Natural killer cell (primary cell): ENCODE measurements at regions not wholly inside any gene's neighbourhood (a gene's known extent, or its start where the extent isn't known, plus 50 kb on each side); places are given as distances from the start of the nearest gene placed in this dataset.

Experiments used
- ATAC-seq, 3 donors: fragments of 150-1000 bp in 2 of 3; fragments of 200-7000 bp in 1 of 3; cut with Tn5 transposase; 1 replicate in 1 of 3; 2 replicates in 2 of 3; pipeline ENCODE4 v1.10.0; 2021; ENCODE audit warnings: mild to moderate bottlenecking in 2 of 3, moderate library complexity in 2 of 3
- DNase-seq, 2 donors: peaks; one replicate each; pipeline versions ENCODE4 v3.0.0 to v3.0.0-alpha.2; 2013 to 2021; ENCODE audit warnings: mixed read lengths in 1 of 2
- H3K27ac ChIP-seq: one replicate; pipeline ENCODE4 v1.5.1; 2013; ENCODE audit warnings: mild to moderate bottlenecking, low read length
- H3K27me3 ChIP-seq: one replicate; pipeline ENCODE4 v1.6.1; 2013; ENCODE audit warnings: low read length; ENCODE audit not compliant: control insufficient read depth, insufficient read depth
- H3K36me3 ChIP-seq: one replicate; pipeline ENCODE4 v1.6.1; 2013; ENCODE audit warnings: low read length; ENCODE audit not compliant: control insufficient read depth, insufficient read depth
- H3K4me1 ChIP-seq: one replicate; pipeline ENCODE4 v1.6.1; 2013; ENCODE audit warnings: low read length; ENCODE audit not compliant: control insufficient read depth, insufficient read depth
- H3K4me3 ChIP-seq: one replicate; pipeline ENCODE4 v1.5.1; 2013; ENCODE audit warnings: low read length
- H3K9me3 ChIP-seq: one replicate; pipeline ENCODE4 v1.6.1; 2013; ENCODE audit warnings: low read length; ENCODE audit not compliant: control insufficient read depth, insufficient read depth
- H3K27ac Mint-ChIP-seq, 2 donors: one replicate each; pipeline ENCODE4 v1.8.0; 2022; ENCODE audit warnings: mild to moderate bottlenecking in 2 of 2, mixed read lengths in 2 of 2, moderate library complexity in 1 of 2
- H3K27me3 Mint-ChIP-seq, 2 donors: one replicate each; pipeline ENCODE4 v1.8.0; 2022; ENCODE audit warnings: low read depth in 2 of 2, mixed read lengths in 2 of 2
- H3K36me3 Mint-ChIP-seq: one replicate; pipeline ENCODE4 v1.8.0; 2022; ENCODE audit warnings: mixed read lengths
- H3K4me1 Mint-ChIP-seq, 2 donors: one replicate each; pipeline ENCODE4 v1.8.0; 2022; ENCODE audit warnings: mixed read lengths in 2 of 2
- H3K4me3 Mint-ChIP-seq: one replicate; pipeline ENCODE4 v1.8.0; 2022; ENCODE audit warnings: mild to moderate bottlenecking, moderate library complexity, mixed read lengths
- H3K9me3 Mint-ChIP-seq, 2 donors: one replicate each; pipeline ENCODE4 v1.8.0; 2022; ENCODE audit warnings: mixed read lengths in 2 of 2
- CTCF ChIP-seq: fragments of 200-600 bp; IDR thresholded peaks from one replicate; pipeline ENCODE4 v1.8.0; 2022; ENCODE audit warnings: antibody characterized with exemption
- WGBS: methylation state at CpG from one replicate; pipeline ENCODE4 v1.1.7; 2013; ENCODE audit warnings: missing lambda C conversion rate; ENCODE audit not compliant: insufficient coverage; 5-methylcytosine and 5-hydroxymethylcytosine counted together
- intact Hi-C: fragments of 100-400 bp; cut with micrococcal nuclease; formaldehyde crosslinking; loops from one replicate; pipeline ENCODE4 v1.14.2; 2022

DNA sequence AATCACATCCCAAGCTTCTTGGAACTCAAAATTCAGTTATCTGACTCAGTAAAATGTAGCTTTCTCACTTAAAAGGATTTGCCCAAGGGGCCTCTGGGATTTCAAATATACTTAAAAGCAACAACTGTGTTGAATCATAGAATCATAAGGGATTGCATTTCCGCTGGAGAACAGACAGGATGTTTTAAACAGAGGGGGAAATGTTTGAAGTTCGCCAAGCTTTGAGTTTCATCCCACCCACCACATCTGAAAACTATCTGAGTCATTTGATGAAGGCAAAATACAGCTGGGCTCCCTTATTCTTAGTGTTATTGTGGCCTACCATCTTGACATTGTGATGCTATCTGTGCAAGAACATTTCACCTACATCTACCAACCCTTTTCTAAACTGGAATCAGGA, 73.5 kb downstream of the PPP1R2C start:
- no peaks in the 10 kb centered on the region for H3K27me3 ChIP-seq
- no peaks in the 10 kb centered on the region for H3K4me1 ChIP-seq
- intact Hi-C loops = no loop called here
- no peak for ATAC-seq
- no peaks in the 10 kb centered on the region for H3K36me3 ChIP-seq
- H3K4me3 Mint-ChIP-seq = no peak overlapping the region
- H3K4me3 ChIP-seq = no peak overlapping the region
- no peak for DNase-seq
- H3K27ac ChIP-seq = no peak overlapping the region
- TF ChIP-seq CTCF = no peak
- no peak overlapping the region for H3K27ac Mint-ChIP-seq
- WGBS = no CpG with 5 or more reads among the region's 2 CpGs
- H3K9me3 ChIP-seq = no peaks in the 10 kb centered on the region
- no peaks in the 10 kb centered on the region for H3K9me3 Mint-ChIP-seq
- H3K36me3 Mint-ChIP-seq = no peaks in the 10 kb centered on the region
- H3K27me3 Mint-ChIP-seq = no peaks in the 10 kb centered on the region
- no peaks in the 10 kb centered on the region for H3K4me1 Mint-ChIP-seq

- Histone ChIP-seq H3K27me3 (no peaks in the 10 kb centered on the region), H3K27ac (no peak overlapping the region), H3K4me1 (no peaks in the 10 kb centered on the region), H3K36me3 (no peaks in the 10 kb centered on the region), H3K4me3 (no peak overlapping the region), H3K9me3 (no peaks in the 10 kb centered on the region)
- WGBS = 67% methylated on average over 1 of the region's 3 CpGs
- DNase-seq = no peak
- ATAC-seq = no peak
- Mint-ChIP-seq H3K4me3 (no peak overlapping the region), H3K27me3 (peaks cover 0 to 10% of the 10 kb centered on the region in 2 donors), H3K9me3 (no peaks in the 10 kb centered on the region), H3K36me3 (no peaks in the 10 kb centered on the region), H3K27ac (no peak overlapping the region), H3K4me1 (no peaks in the 10 kb centered on the region)
- intact Hi-C loops = no loop called here
- no peak for TF ChIP-seq CTCF
Measured at GRCh38 chrX:42697544-42697943, 80.4 kb downstream of the PPP1R2C start.

- DNase-seq (no peak), ATAC-seq (no peak)
- intact Hi-C loops = no loop called here
- no peak for TF ChIP-seq CTCF
- H3K9me3 ChIP-seq = no peaks in the 10 kb centered on the region
- Mint-ChIP-seq H3K4me3 (no peak overlapping the region), H3K27me3 (peaks cover 0 to 10% of the 10 kb centered on the region in 2 donors), H3K27ac (no peak overlapping the region), H3K36me3 (no peaks in the 10 kb centered on the region), H3K4me1 (no peaks in the 10 kb centered on the region), H3K9me3 (no peaks in the 10 kb centered on the region)
- no peaks in the 10 kb centered on the region for H3K27me3 ChIP-seq
- H3K4me1 ChIP-seq = no peaks in the 10 kb centered on the region
- no peak overlapping the region for H3K27ac ChIP-seq
- no peak overlapping the region for H3K4me3 ChIP-seq
- no peaks in the 10 kb centered on the region for H3K36me3 ChIP-seq
- WGBS = 52% methylated on average over 3 of the region's 3 CpGs
Measured at GRCh38 chrX:42696536-42697124, 81.3 kb downstream of the PPP1R2C start.

- no peaks in the 10 kb centered on the region for H3K9me3 ChIP-seq
- H3K4me3 ChIP-seq = no peak overlapping the region
- no peaks in the 10 kb centered on the region for H3K4me1 ChIP-seq
- no peak overlapping the region for H3K27ac ChIP-seq
- no peak for DNase-seq
- no peaks in the 10 kb centered on the region for H3K4me1 Mint-ChIP-seq
- no peak for TF ChIP-seq CTCF
- no peaks in the 10 kb centered on the region for H3K27me3 ChIP-seq
- intact Hi-C loops = no loop called here
- H3K4me3 Mint-ChIP-seq = no peak overlapping the region
- WGBS = 79% methylated on average over 4 of the region's 4 CpGs
- peaks cover 0 to 10% of the 10 kb centered on the region in 2 donors for H3K27me3 Mint-ChIP-seq
- H3K36me3 ChIP-seq = no peaks in the 10 kb centered on the region
- no peak for ATAC-seq
- H3K36me3 Mint-ChIP-seq = no peaks in the 10 kb centered on the region
- no peaks in the 10 kb centered on the region for H3K9me3 Mint-ChIP-seq
- H3K27ac Mint-ChIP-seq = no peak overlapping the region
Measured at GRCh38 chrX:42695800-42696358, 82.1 kb downstream of the PPP1R2C start.
